K562 (cell line): ENCODE measurements at regions not wholly inside any gene's neighbourhood (a gene's known extent, or its start where the extent isn't known, plus 50 kb on each side); places are given as distances from the start of the nearest gene placed in this dataset.

Experiments used
- ARID2 ChIP-seq: fragments of 450-650 bp; IDR thresholded peaks from 2 replicates; pipeline ENCODE4 v1.6.1; 2017; ENCODE audit warnings: antibody characterized with exemption, mild to moderate bottlenecking
- ARNT ChIP-seq, 2 experiments: fragments of 450-650 bp; IDR thresholded peaks; 2 replicates each; pipeline ENCODE4 v1.6.1; 2016; ENCODE audit warnings: mild to moderate bottlenecking in 1 of 2
- CEBPG ChIP-seq, 3 experiments: fragments of 200-800 bp in 1 of 3; sonication (Bioruptor generic) in 1 of 3; sonication (generic) in 1 of 3; formaldehyde crosslinking in 1 of 3; IDR thresholded peaks in 2 of 3; conservative IDR thresholded peaks in 1 of 3; 2 replicates each; pipeline versions ENCODE4 v1.6.1 to v1.8.0; 2016 to 2022; ENCODE audit warnings: missing compliant biosample characterization in 2 of 3, missing genetic modification characterization in 2 of 3, mild to moderate bottlenecking in 1 of 3, missing genetic modification reagents in 1 of 3
- CHD4 ChIP-seq: fragments of 200-600 bp; sonication (generic); IDR thresholded peaks from 3 replicates; pipeline ENCODE4 v1.6.1; 2012; ENCODE audit warnings: low read depth, mild to moderate bottlenecking, mixed read lengths, low read length, inconsistent platforms; ENCODE audit not compliant: insufficient read depth, insufficient replicate concordance, poor library complexity, severe bottlenecking
- CXXC5 ChIP-seq: fragments of 250-450 bp; sonication (Bioruptor Pico); IDR thresholded peaks from 2 replicates; pipeline ENCODE4 v1.8.0; 2022; ENCODE audit warnings: inconsistent platforms, mild to moderate bottlenecking, moderate library complexity
- FOXO4 ChIP-seq: fragments of 450-650 bp; formaldehyde crosslinking; IDR thresholded peaks from 2 replicates; pipeline ENCODE4 v1.4.0; 2020; ENCODE audit warnings: mild to moderate bottlenecking, moderate library complexity
- GATAD2A ChIP-seq: fragments of 450-650 bp; IDR thresholded peaks from 2 replicates; pipeline ENCODE4 v1.6.1; 2017
- GTF2E2 ChIP-seq: fragments of 200-800 bp; sonication (Bioruptor generic); IDR thresholded peaks from 2 replicates; pipeline ENCODE4 v1.6.1; 2016; ENCODE audit warnings: missing genetic modification characterization, missing compliant biosample characterization
- HES1 ChIP-seq: fragments of 450-650 bp; IDR thresholded peaks from 2 replicates; pipeline ENCODE4 v1.6.1; 2016; ENCODE audit warnings: low read depth, mild to moderate bottlenecking, moderate library complexity
- HMG20A ChIP-seq: fragments of 450-650 bp; formaldehyde crosslinking; conservative IDR thresholded peaks from 2 replicates; pipeline ENCODE4 v1.4.0; 2020; ENCODE audit warnings: mild to moderate bottlenecking, mixed read lengths
- JUNB ChIP-seq: fragments of 450-650 bp; formaldehyde crosslinking; conservative IDR thresholded peaks from 2 replicates; pipeline ENCODE4 v1.4.0; 2020; ENCODE audit warnings: mild to moderate bottlenecking
- KAT2B ChIP-seq: IDR thresholded peaks from one replicate; pipeline ENCODE4 v1.6.1; 2012; ENCODE audit warnings: low read depth, mild to moderate bottlenecking, control low read depth, inconsistent platforms, low read length, moderate library complexity
- KAT8 ChIP-seq: fragments of 450-650 bp; IDR thresholded peaks from 2 replicates; pipeline ENCODE4 v1.6.1; 2016; ENCODE audit warnings: low read depth, mild to moderate bottlenecking
- KDM4B ChIP-seq, 2 experiments: fragments of 450-650 bp in 1 of 2; sonication (generic) in 1 of 2; IDR thresholded peaks; 2 replicates each; pipeline ENCODE4 v1.6.1; 2016 to 2017; ENCODE audit warnings: borderline replicate concordance in 2 of 2, antibody characterized with exemption in 1 of 2, low read depth in 1 of 2, mild to moderate bottlenecking in 1 of 2
- MTF1 ChIP-seq: fragments of 250-450 bp; sonication (Bioruptor Pico); IDR thresholded peaks from 2 replicates; pipeline ENCODE4 v1.9.0; 2021; ENCODE audit warnings: moderate library complexity, mild to moderate bottlenecking, inconsistent platforms, borderline replicate concordance
- NR2C2 ChIP-seq, 2 experiments: fragments of 200-800 bp in 1 of 2; sonication (Bioruptor generic) in 1 of 2; sonication (generic) in 1 of 2; formaldehyde crosslinking in 1 of 2; IDR thresholded peaks; 2 replicates each; pipeline versions ENCODE4 v1.6.1 to v1.8.0; 2016 to 2022; ENCODE audit warnings: mild to moderate bottlenecking in 1 of 2, missing compliant biosample characterization in 1 of 2, missing genetic modification characterization in 1 of 2, missing genetic modification reagents in 1 of 2
- NRF1 ChIP-seq, 2 experiments: fragments of 450-650 bp; IDR thresholded peaks in 1 of 2; conservative IDR thresholded peaks in 1 of 2; 2 replicates each; pipeline ENCODE4 v1.6.1; 2014; ENCODE audit warnings: mild to moderate bottlenecking in 2 of 2
- PHTF2 ChIP-seq: fragments of 250-450 bp; sonication (Bioruptor Pico); IDR thresholded peaks from 2 replicates; pipeline ENCODE4 v1.5.0; 2021; ENCODE audit warnings: mild to moderate bottlenecking
- POLR2H ChIP-seq: IDR thresholded peaks from 2 replicates; pipeline ENCODE4 v1.6.1; 2016; ENCODE audit warnings: missing genetic modification characterization, low read depth, mild to moderate bottlenecking, control low read depth, missing compliant biosample characterization, moderate library complexity
- SIN3B ChIP-seq: fragments of 450-650 bp; IDR thresholded peaks from 2 replicates; pipeline ENCODE4 v1.6.1; 2017; ENCODE audit warnings: low read depth, mild to moderate bottlenecking, moderate library complexity
- SMAD2 ChIP-seq: fragments of 150-350 bp; IDR thresholded peaks from 2 replicates; pipeline ENCODE4 v1.6.1; 2014; ENCODE audit warnings: low read depth, mild to moderate bottlenecking, low read length
- TOE1 ChIP-seq, 2 experiments: fragments of 450-650 bp in 1 of 2; sonication (generic) in 1 of 2; formaldehyde crosslinking in 1 of 2; IDR thresholded peaks; 2 replicates each; pipeline versions ENCODE4 v1.7.1 to v1.8.0; 2016 to 2022; ENCODE audit warnings: borderline replicate concordance in 2 of 2, mild to moderate bottlenecking in 2 of 2, antibody characterized with exemption in 1 of 2, inconsistent platforms in 1 of 2, low read depth in 1 of 2, missing genetic modification reagents in 1 of 2, moderate library complexity in 1 of 2
- TRIM28 ChIP-seq: fragments of 450-650 bp; IDR thresholded peaks from 2 replicates; pipeline ENCODE4 v1.6.1; 2017
- YBX1 ChIP-seq: fragments of 450-650 bp; IDR thresholded peaks from 2 replicates; pipeline ENCODE4 v1.7.1; 2016; ENCODE audit warnings: mild to moderate bottlenecking
- ZEB2 ChIP-seq: fragments of 450-650 bp; IDR thresholded peaks from 2 replicates; pipeline ENCODE4 v1.6.1; 2016
- ZFP36 ChIP-seq: fragments of 150-350 bp; IDR thresholded peaks from 2 replicates; pipeline ENCODE4 v1.6.1; 2018; ENCODE audit warnings: low read length, low read depth; ENCODE audit not compliant: partially characterized antibody
- ZNF124 ChIP-seq: sonication (generic); formaldehyde crosslinking; IDR thresholded peaks from 2 replicates; pipeline ENCODE4 v1.8.1; 2022; ENCODE audit warnings: missing genetic modification reagents
- ZNF282 ChIP-seq: sonication (generic); formaldehyde crosslinking; IDR thresholded peaks from 2 replicates; pipeline ENCODE4 v1.8.1; 2023; ENCODE audit warnings: missing genetic modification reagents
- ZNF436 ChIP-seq: fragments of 250-450, 450-650 bp; sonication (Bioruptor Pico); formaldehyde crosslinking; IDR thresholded peaks from 2 replicates; pipeline ENCODE4 v1.7.0; 2020; ENCODE audit warnings: mild to moderate bottlenecking

- no peak for TF ChIP-seq ZNF436
- TF ChIP-seq MTF1 = no peak
- TF ChIP-seq GATAD2A = no peak
- 0 out of 2 replicates have a peak, but pooled peaks have one; percentile 15 for TF ChIP-seq JUNB (CRISPR knock-in tag)
- TF ChIP-seq TRIM28 = no peak
- TF ChIP-seq ARID2 = no peak
- TF ChIP-seq ZFP36 = no peak
- TF ChIP-seq POLR2H = no peak
- 0 out of 2 replicates have a peak, but pooled peaks have one; percentile 1 for TF ChIP-seq GTF2E2 (tag)
- TF ChIP-seq NR2C2 (CRISPR knock-in tag; IDR thresholded peaks at IDR 0.05) = no peak
- TF ChIP-seq NR2C2 (tag; IDR thresholded peaks at IDR 0.05) = no peak
- TF ChIP-seq FOXO4 = no peak
- no peak for TF ChIP-seq CEBPG (CRISPR knock-in tag; IDR thresholded peaks at IDR 0.05)
- peak; percentile 68 to 80 for TF ChIP-seq CEBPG (tag; conservative IDR thresholded peaks at IDR 0.05 in 1 of 2, IDR thresholded peaks at IDR 0.05 in 1 of 2)
- no peak for TF ChIP-seq ZNF124
- no peak for TF ChIP-seq ZEB2
- TF ChIP-seq HMG20A = no peak
- TF ChIP-seq YBX1 = no peak
- TF ChIP-seq KAT2B = no peak
- TF ChIP-seq PHTF2 (CRISPR knock-in tag) = no peak
- no peak for TF ChIP-seq KAT8
- no peak for TF ChIP-seq ARNT (IDR thresholded peaks at IDR 0.05)
- TF ChIP-seq ZNF282 = no peak
- TF ChIP-seq NRF1 (conservative IDR thresholded peaks at IDR 0.05 in 1 of 2, IDR thresholded peaks at IDR 0.05 in 1 of 2) = peak; percentile 39 to 49; a peak in 1 of 4 replicates
- no peak for TF ChIP-seq KDM4B (IDR thresholded peaks at IDR 0.05; ENCODE audit: borderline replicate concordance in 2 of 2, low read depth in 1 of 2)
- peak; percentile 47 for TF ChIP-seq CXXC5
- no peak for TF ChIP-seq SMAD2
- no peak for TF ChIP-seq SIN3B
- no peak for TF ChIP-seq HES1
- TF ChIP-seq CHD4 = no peak
- TF ChIP-seq TOE1 (IDR thresholded peaks at IDR 0.05; ENCODE audit: borderline replicate concordance) = no peak
- TF ChIP-seq TOE1 (CRISPR knock-in tag; IDR thresholded peaks at IDR 0.05; ENCODE audit: borderline replicate concordance, low read depth) = no peak
Observed at GRCh38 chr7:25926009-25926408, 226.0 kb upstream of the NFE2L3 start (continued).
